Activated CD4-positive, alpha-beta memory T cell treated with anti-CD3 and anti-CD28 coated beads for 36 hours (primary cell): ENCODE measurements at regions not wholly inside any gene's neighbourhood (a gene's known extent, or its start where the extent isn't known, plus 50 kb on each side); places are given as distances from the start of the nearest gene placed in this dataset.

Experiments used
- CTCF ChIA-PET: fragments of 350-600 bp; sonication (Branson Sonifier 250); formaldehyde crosslinking; loops from one replicate; lab custom pipeline; 2021; ENCODE audit warnings: antibody characterized with exemption, inconsistent platforms; lab: Charles Lee
- POLR2A ChIA-PET: fragments of 350-600 bp; sonication (Branson Sonifier 250); formaldehyde crosslinking; loops from one replicate; lab custom pipeline; 2021; ENCODE audit warnings: antibody characterized with exemption; lab: Charles Lee
- DNase-seq: peaks from one replicate; pipeline ENCODE4 v3.0.0-alpha.2; 2020
- H3K27ac Mint-ChIP-seq: one replicate; pipeline ENCODE4 v1.8.0; 2021; ENCODE audit warnings: mixed read lengths
- H3K27me3 Mint-ChIP-seq: one replicate; pipeline ENCODE4 v1.8.0; 2021; ENCODE audit warnings: mixed read lengths
- H3K36me3 Mint-ChIP-seq: one replicate; pipeline ENCODE4 v1.8.0; 2021; ENCODE audit warnings: mixed read lengths
- H3K4me1 Mint-ChIP-seq: one replicate; pipeline ENCODE4 v1.8.0; 2021; ENCODE audit warnings: low read depth, mixed read lengths
- H3K4me3 Mint-ChIP-seq: one replicate; pipeline ENCODE4 v1.8.0; 2021; ENCODE audit warnings: mild to moderate bottlenecking, mixed read lengths
- H3K9me3 Mint-ChIP-seq: one replicate; pipeline ENCODE4 v1.8.0; 2021; ENCODE audit warnings: mixed read lengths
- intact Hi-C: fragments of 100-400 bp; cut with micrococcal nuclease; formaldehyde crosslinking; loops from one replicate; pipeline ENCODE4 v1.15.1; 2023

- no peak overlapping the region for H3K27ac Mint-ChIP-seq
- peaks cover 8% of the 10 kb centered on the region for H3K27me3 Mint-ChIP-seq
- ChIA-PET POLR2A (no interaction called here), CTCF (interaction anchor here (1.6 kb wide), 1 partner anchor 46 kb away, joined by 3 read pairs; no protein-coding TSS in a partner anchor)
- H3K9me3 Mint-ChIP-seq = no peaks in the 10 kb centered on the region
- intact Hi-C loops = no loop called here
- no peaks in the 10 kb centered on the region for H3K4me1 Mint-ChIP-seq
- no peaks in the 10 kb centered on the region for H3K36me3 Mint-ChIP-seq
- H3K4me3 Mint-ChIP-seq = no peak overlapping the region
- no peak for DNase-seq
Measured at GRCh38 chr3:167887096-167887495, 151.6 kb downstream of the SERPINI1 start.

GRCh38 chr3:167886690-167887089 is 151.2 kb downstream of the SERPINI1 start:
- no peaks in the 10 kb centered on the region for H3K9me3 Mint-ChIP-seq
- DNase-seq = no peak
- H3K27ac Mint-ChIP-seq = no peak overlapping the region
- H3K36me3 Mint-ChIP-seq = no peaks in the 10 kb centered on the region
- H3K4me3 Mint-ChIP-seq = no peak overlapping the region
- ChIA-PET POLR2A (no interaction called here), CTCF (interaction anchor here (1.6 kb wide), 1 partner anchor 46 kb away, joined by 3 read pairs; no protein-coding TSS in a partner anchor)
- peaks cover 3% of the 10 kb centered on the region for H3K4me1 Mint-ChIP-seq
- intact Hi-C loops = no loop called here
- peaks cover 8% of the 10 kb centered on the region for H3K27me3 Mint-ChIP-seq

- Mint-ChIP-seq H3K4me1 (peaks cover 3% of the 10 kb centered on the region), H3K36me3 (no peaks in the 10 kb centered on the region), H3K4me3 (no peak overlapping the region), H3K27me3 (peaks cover 10% of the 10 kb centered on the region), H3K27ac (no peak overlapping the region), H3K9me3 (no peaks in the 10 kb centered on the region)
- intact Hi-C loops = no loop called here
- no peak for DNase-seq
- POLR2A ChIA-PET = no interaction called here
- CTCF ChIA-PET = interaction anchor here (2.1 kb wide), 1 partner anchor 505 kb away, joined by 5 read pairs; the partner anchor contains the start of gene ZBBX
Measured at GRCh38 chr3:167885277-167885676, 149.8 kb downstream of the SERPINI1 start.

- no peak overlapping the region for H3K27ac Mint-ChIP-seq
- DNase-seq = no peak
- no peak overlapping the region for H3K4me3 Mint-ChIP-seq
- CTCF ChIA-PET = interaction anchor here (2.1 to 2.4 kb wide), 2 partner anchors 14 to 504 kb away, joined by 5 to 9 read pairs; partner anchors contain the start of gene ZBBX
- peaks cover 3% of the 10 kb centered on the region for H3K4me1 Mint-ChIP-seq
- H3K9me3 Mint-ChIP-seq = no peaks in the 10 kb centered on the region
- intact Hi-C loops = loop anchor here (5.0 kb wide), 1 partner anchor 147 kb away; the partner anchor contains the start of gene SERPINI1
- POLR2A ChIA-PET = no interaction called here
- H3K36me3 Mint-ChIP-seq = no peaks in the 10 kb centered on the region
- peaks cover 11% of the 10 kb centered on the region for H3K27me3 Mint-ChIP-seq
Measured at GRCh38 chr3:167884481-167884880, 149.0 kb downstream of the SERPINI1 start.

DNA sequence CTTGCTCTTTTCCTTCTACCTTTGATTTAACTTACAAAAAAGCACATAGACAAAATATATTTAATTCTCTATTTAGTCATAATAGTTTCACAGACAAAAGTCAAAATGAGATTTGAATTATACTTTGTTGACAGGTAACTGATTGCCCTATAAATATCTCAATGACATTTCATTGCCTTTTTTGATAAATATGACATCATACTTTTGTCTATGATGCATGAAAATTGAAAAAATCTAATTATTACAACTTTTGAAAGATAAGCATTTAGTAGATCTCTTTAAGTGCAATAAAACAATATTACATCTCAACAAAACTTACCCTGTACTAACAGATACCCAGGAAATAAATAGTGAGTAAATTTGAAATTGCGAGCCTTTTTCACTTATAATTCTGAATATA is 147.9 kb downstream of the SERPINI1 start:
- no peak overlapping the region for H3K4me3 Mint-ChIP-seq
- H3K4me1 Mint-ChIP-seq = peaks cover 3% of the 10 kb centered on the region
- CTCF ChIA-PET = interaction anchor here (0.6 to 2.4 kb wide), 4 partner anchors 15 to 503 kb away, joined by 3 to 9 read pairs (median 4); partner anchors contain the start of gene ZBBX
- peaks cover 11% of the 10 kb centered on the region for H3K27me3 Mint-ChIP-seq
- H3K27ac Mint-ChIP-seq = no peak overlapping the region
- intact Hi-C loops = loop anchor here (5.0 kb wide), 1 partner anchor 146 kb away; the partner anchor contains the start of gene SERPINI1
- POLR2A ChIA-PET = no interaction called here
- no peak for DNase-seq
- H3K9me3 Mint-ChIP-seq = no peaks in the 10 kb centered on the region
- H3K36me3 Mint-ChIP-seq = no peaks in the 10 kb centered on the region

GRCh38 chr3:167882057-167882667 is 146.6 kb downstream of the SERPINI1 start:
- ChIA-PET CTCF (interaction anchor here (0.6 to 2.6 kb wide), 20 partner anchors 8 to 511 kb away, joined by 3 to 40 read pairs (median 4); partner anchors contain the start of genes SERPINI1 and ZBBX), POLR2A (no interaction called here)
- H3K9me3 Mint-ChIP-seq = no peaks in the 10 kb centered on the region
- no peak for DNase-seq
- intact Hi-C loops = loop anchor here (1.0 to 5.0 kb wide), 2 partner anchors 145 to 502 kb away; partner anchors contain the start of genes SERPINI1 and ZBBX
- no peak overlapping the region for H3K27ac Mint-ChIP-seq
- peaks cover 11% of the 10 kb centered on the region for H3K27me3 Mint-ChIP-seq
- peaks cover 3% of the 10 kb centered on the region for H3K4me1 Mint-ChIP-seq
- H3K4me3 Mint-ChIP-seq = no peak overlapping the region
- H3K36me3 Mint-ChIP-seq = no peaks in the 10 kb centered on the region

GRCh38 chr3:167880183-167880582 is 144.7 kb downstream of the SERPINI1 start:
- Mint-ChIP-seq H3K27me3 (peaks cover 10% of the 10 kb centered on the region), H3K4me1 (peaks cover 3% of the 10 kb centered on the region), H3K4me3 (no peak overlapping the region), H3K27ac (no peak overlapping the region), H3K9me3 (no peaks in the 10 kb centered on the region), H3K36me3 (no peaks in the 10 kb centered on the region)
- ChIA-PET CTCF (no interaction called here), POLR2A (no interaction called here)
- intact Hi-C loops = loop anchor here (5.0 kb wide), 1 partner anchor 143 kb away; the partner anchor contains the start of gene SERPINI1
- DNase-seq = no peak

GRCh38 chr3:167876620-167877281 is 141.2 kb downstream of the SERPINI1 start:
- CTCF ChIA-PET = no interaction called here

More at GRCh38 chr3:167876620-167877281, 141.2 kb downstream of the SERPINI1 start:
- H3K27ac Mint-ChIP-seq = no peak overlapping the region
- H3K4me3 Mint-ChIP-seq = no peak overlapping the region
- H3K36me3 Mint-ChIP-seq = no peaks in the 10 kb centered on the region
- intact Hi-C loops = no loop called here
- no peak for DNase-seq
- H3K27me3 Mint-ChIP-seq = peaks cover 8% of the 10 kb centered on the region
- peaks cover under 1% of the 10 kb centered on the region for H3K4me1 Mint-ChIP-seq
- H3K9me3 Mint-ChIP-seq = no peaks in the 10 kb centered on the region
- POLR2A ChIA-PET = no interaction called here
